GM23338 (cell line): ENCODE measurements at regions not wholly inside any gene's neighbourhood (a gene's known extent, or its start where the extent isn't known, plus 50 kb on each side); places are given as distances from the start of the nearest gene placed in this dataset.

Experiments used
- ATAC-seq: fragments of 200-7000 bp; cut with Tn5 transposase; 3 replicates; pipeline ENCODE4 v1.9.1; 2020
- DNase-seq: peaks from one replicate; pipeline ENCODE4 v3.0.0-alpha.2; 2015; ENCODE audit warnings: low spot score
- H2AFZ ChIP-seq: fragments of 200-600 bp; sonication (generic); 2 replicates; pipeline ENCODE4 v1.8.0; 2016; ENCODE audit warnings: antibody characterized with exemption, mild to moderate bottlenecking, moderate library complexity
- H3F3A ChIP-seq: fragments of 200-600 bp; sonication (generic); replicated peaks from 2 replicates; pipeline ENCODE4 v1.8.0; 2017; ENCODE audit warnings: antibody characterized with exemption, mixed run types, low read depth
- H3K27ac ChIP-seq: fragments of 200-600 bp; sonication (generic); 2 replicates; pipeline ENCODE4 v1.6.1; 2016; ENCODE audit warnings: low read depth
- H3K27me3 ChIP-seq: fragments of 200-600 bp; sonication (generic); 2 replicates; pipeline ENCODE4 v1.8.0; 2016; ENCODE audit warnings: mild to moderate bottlenecking, mixed run types, moderate library complexity; ENCODE audit not compliant: insufficient read depth
- H3K36me3 ChIP-seq: fragments of 200-600 bp; sonication (generic); 2 replicates; pipeline ENCODE4 v1.8.0; 2016; ENCODE audit warnings: mild to moderate bottlenecking; ENCODE audit not compliant: insufficient read depth
- H3K4me1 ChIP-seq: fragments of 200-600 bp; sonication (generic); 2 replicates; pipeline ENCODE4 v1.8.0; 2016; ENCODE audit warnings: mild to moderate bottlenecking, moderate library complexity; ENCODE audit not compliant: insufficient read depth
- H3K4me2 ChIP-seq: fragments of 200-600 bp; sonication (generic); 2 replicates; pipeline ENCODE4 v1.7.1; 2017; ENCODE audit warnings: mixed run types
- H3K4me3 ChIP-seq: fragments of 200-600 bp; sonication (generic); 2 replicates; pipeline ENCODE4 v1.6.1; 2016; ENCODE audit warnings: mixed run types
- H3K79me2 ChIP-seq: fragments of 200-600 bp; sonication (generic); replicated peaks from 2 replicates; pipeline ENCODE4 v1.8.0; 2017; ENCODE audit warnings: mild to moderate bottlenecking; ENCODE audit not compliant: insufficient read depth
- H3K9me2 ChIP-seq: fragments of 200-600 bp; sonication (generic); 2 replicates; pipeline ENCODE4 v1.8.0; 2017; ENCODE audit not compliant: insufficient read depth
- H4K20me1 ChIP-seq: fragments of 200-600 bp; sonication (generic); replicated peaks from 2 replicates; pipeline ENCODE4 v1.8.0; 2017; ENCODE audit warnings: mild to moderate bottlenecking; ENCODE audit not compliant: insufficient read depth
- H3K27ac Mint-ChIP-seq: 2 replicates; pipeline ENCODE4 v1.8.0; 2020; ENCODE audit warnings: inconsistent platforms, mild to moderate bottlenecking, moderate library complexity, mixed read lengths
- H3K27me3 Mint-ChIP-seq: 3 replicates; pipeline ENCODE4 v1.8.0; 2022; ENCODE audit warnings: low read depth, mild to moderate bottlenecking, moderate library complexity, mixed read lengths, inconsistent platforms; ENCODE audit not compliant: insufficient read depth, poor library complexity
- H3K36me3 Mint-ChIP-seq: 3 replicates; pipeline ENCODE4 v1.8.0; 2021; ENCODE audit warnings: low read depth, mild to moderate bottlenecking, inconsistent platforms, moderate library complexity, mixed read lengths
- H3K4me1 Mint-ChIP-seq: 3 replicates; pipeline ENCODE4 v1.8.0; 2020; ENCODE audit warnings: mild to moderate bottlenecking, inconsistent platforms, mixed read lengths
- H3K4me3 Mint-ChIP-seq: 3 replicates; pipeline ENCODE4 v1.8.0; 2021; ENCODE audit warnings: moderate library complexity, mild to moderate bottlenecking, inconsistent platforms, mixed read lengths
- H3K9me3 Mint-ChIP-seq: 3 replicates; pipeline ENCODE4 v1.8.0; 2020; ENCODE audit warnings: moderate library complexity, mild to moderate bottlenecking, inconsistent platforms, mixed read lengths
- CREB1 ChIP-seq: fragments of 250-450 bp; sonication (Bioruptor Pico); IDR thresholded peaks from 2 replicates; pipeline ENCODE4 v1.5.0; 2020; ENCODE audit warnings: low read depth, mild to moderate bottlenecking, moderate library complexity
- CTCF ChIP-seq, 2 experiments: fragments of 200-600 bp in 1 of 2; sonication (generic) in 1 of 2; conservative IDR thresholded peaks; 2 replicates each; pipeline versions ENCODE4 v1.5.1 to v1.6.1; 2016 to 2017; ENCODE audit warnings: antibody characterized with exemption in 2 of 2, low read depth in 2 of 2, mild to moderate bottlenecking in 2 of 2, moderate library complexity in 1 of 2
- EZH2 ChIP-seq: fragments of 200-600 bp; sonication (generic); IDR thresholded peaks from one replicate; pipeline ENCODE4 v1.8.0; 2017; ENCODE audit warnings: antibody characterized with exemption, mild to moderate bottlenecking, low read depth; ENCODE audit not compliant: unreplicated experiment
- EZH2phosphoT487 ChIP-seq: fragments of 200-600 bp; sonication (generic); IDR thresholded peaks from one replicate; pipeline ENCODE4 v1.8.1; 2018; ENCODE audit warnings: antibody characterized with exemption; ENCODE audit not compliant: unreplicated experiment
- STAT1 ChIP-seq: IDR thresholded peaks from one replicate; pipeline ENCODE4 v1.6.1; 2016; ENCODE audit warnings: antibody characterized with exemption; ENCODE audit not compliant: unreplicated experiment
- ZNF114 ChIP-seq: fragments of 250-450 bp; sonication (Bioruptor Pico); IDR thresholded peaks from 2 replicates; pipeline ENCODE4 v1.5.0; 2020; ENCODE audit warnings: mild to moderate bottlenecking, moderate library complexity
- ZNF331 ChIP-seq: fragments of 250-450 bp; sonication (Bioruptor Pico); IDR thresholded peaks from 2 replicates; pipeline ENCODE4 v1.5.0; 2020; ENCODE audit warnings: low read depth, mild to moderate bottlenecking, moderate library complexity
- ZNF462 ChIP-seq: fragments of 250-450 bp; sonication (Bioruptor Pico); IDR thresholded peaks from 2 replicates; pipeline ENCODE4 v1.5.0; 2020; ENCODE audit warnings: mild to moderate bottlenecking, moderate library complexity

GRCh38 chr3:79960594-79960993 lies 192.8 kb upstream of the ROBO1 start:
- DNase-seq (no peak), ATAC-seq (no peak)
- Histone ChIP-seq H3F3A (no peaks in the 10 kb centered on the region), H3K79me2 (no peaks in the 10 kb centered on the region), H4K20me1 (no peaks in the 10 kb centered on the region), H3K27me3 (no peaks in the 10 kb centered on the region), H3K36me3 (no peaks in the 10 kb centered on the region), H2AFZ (no peak overlapping the region), H3K4me1 (no peaks in the 10 kb centered on the region), H3K4me2 (no peak overlapping the region), H3K27ac (no peak overlapping the region), H3K4me3 (no peak overlapping the region), H3K9me2 (no peaks in the 10 kb centered on the region; the same call in 1 of the 2 replicates)
- H3K27ac Mint-ChIP-seq: no peak overlapping the region; the same call in 1 of the 2 replicates
- H3K36me3 Mint-ChIP-seq: no peaks in the 10 kb centered on the region
- no peaks in the 10 kb centered on the region for H3K27me3 Mint-ChIP-seq
- H3K9me3 Mint-ChIP-seq: peaks cover 6% of the 10 kb centered on the region; the same call in 2 of the 3 replicates
- no peaks in the 10 kb centered on the region for H3K4me1 Mint-ChIP-seq
- TF ChIP-seq EZH2 (no peak), EZH2phosphoT487 (no peak), CTCF (conservative IDR thresholded peaks at IDR 0.05; ENCODE audit: low read depth in 2 of 2) (no peak), ZNF114 (no peak), ZNF462 (CRISPR knock-in tag) (no peak), CREB1 (CRISPR knock-in tag) (no peak), STAT1 (no peak), ZNF331 (CRISPR knock-in tag) (no peak)
- no peak overlapping the region for H3K4me3 Mint-ChIP-seq
